Lower lobe of right lung (tissue), 2 donors: ENCODE measurements at regions not wholly inside any gene's neighbourhood (a gene's known extent, or its start where the extent isn't known, plus 50 kb on each side); places are given as distances from the start of the nearest gene placed in this dataset.
A peak's percentile ranks its signal among the peaks of the same experiment; 100 is the strongest.
"Not testable (repeated sequence)": the region's sequence is repeated elsewhere in the genome, so short reads cannot be mapped to it uniquely, and the experiment has no call there.

Experiments
- ATAC-seq, 2 donors: fragments of 200-7000 bp; cut with Tn5 transposase; one replicate each; pipeline ENCODE4 v1.9.1; 2020 to 2022; ENCODE audit warnings: mild to moderate bottlenecking in 2 of 2, moderate library complexity in 2 of 2
- DNase-seq: peaks from one replicate; pipeline ENCODE4 v3.0.0-alpha.2; 2020
- H3K27ac ChIP-seq: fragments of 200-600 bp; one replicate; pipeline ENCODE4 v1.8.0; 2022
- H3K27me3 ChIP-seq: fragments of 200-600 bp; one replicate; pipeline ENCODE4 v1.8.0; 2022; ENCODE audit warnings: low read depth
- H3K36me3 ChIP-seq: fragments of 200-600 bp; one replicate; pipeline ENCODE4 v1.8.0; 2022; ENCODE audit warnings: mild to moderate bottlenecking
- H3K4me1 ChIP-seq: fragments of 200-600 bp; one replicate; pipeline ENCODE4 v1.8.0; 2022
- H3K4me3 ChIP-seq: fragments of 200-600 bp; one replicate; pipeline ENCODE4 v1.8.0; 2022; ENCODE audit warnings: mild to moderate bottlenecking
- H3K9me3 ChIP-seq: fragments of 200-600 bp; one replicate; pipeline ENCODE4 v1.8.0; 2022
- CTCF ChIP-seq: fragments of 200-600 bp; IDR thresholded peaks from one replicate; pipeline ENCODE4 v1.8.0; 2022; ENCODE audit warnings: antibody characterized with exemption, mild to moderate bottlenecking
- intact Hi-C: fragments of 100-400 bp; cut with DNase I; formaldehyde crosslinking; loops from one replicate; pipeline ENCODE4 v1.11.0; 2022
- donor health status: DM: no; HTN: yes; CAD: no; lungs with severe emphysema.

DNA sequence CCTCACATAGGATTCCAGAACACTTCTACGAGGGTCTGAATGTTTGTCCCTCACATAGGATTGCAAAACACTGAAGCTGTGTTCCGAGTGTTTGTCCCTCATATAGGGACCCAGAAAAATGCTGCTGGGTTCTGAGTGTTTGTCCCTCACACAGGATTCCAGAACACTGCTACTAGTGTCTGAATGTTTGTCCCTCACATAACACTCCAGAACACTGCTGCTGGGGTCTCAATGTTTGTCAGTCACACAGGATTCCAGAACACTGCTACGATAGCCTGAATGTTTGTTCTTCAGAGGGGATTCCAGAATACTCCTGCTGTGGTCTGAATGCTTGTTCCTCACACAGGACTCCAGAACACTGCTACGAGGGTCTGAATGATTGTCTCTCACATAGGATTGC is 218.7 kb downstream of the FOXD4L6 start:
- Histone ChIP-seq H3K9me3 (peaks cover 100% of the 10 kb centered on the region), H3K36me3 (no peaks in the 10 kb centered on the region), H3K4me1 (no peaks in the 10 kb centered on the region), H3K4me3 (no peak overlapping the region), H3K27me3 (no peaks in the 10 kb centered on the region), H3K27ac (no peak overlapping the region)
- DNase-seq: no peak
- no peak for ATAC-seq
- intact Hi-C loops: no loop called here
- no peak for TF ChIP-seq CTCF

DNA sequence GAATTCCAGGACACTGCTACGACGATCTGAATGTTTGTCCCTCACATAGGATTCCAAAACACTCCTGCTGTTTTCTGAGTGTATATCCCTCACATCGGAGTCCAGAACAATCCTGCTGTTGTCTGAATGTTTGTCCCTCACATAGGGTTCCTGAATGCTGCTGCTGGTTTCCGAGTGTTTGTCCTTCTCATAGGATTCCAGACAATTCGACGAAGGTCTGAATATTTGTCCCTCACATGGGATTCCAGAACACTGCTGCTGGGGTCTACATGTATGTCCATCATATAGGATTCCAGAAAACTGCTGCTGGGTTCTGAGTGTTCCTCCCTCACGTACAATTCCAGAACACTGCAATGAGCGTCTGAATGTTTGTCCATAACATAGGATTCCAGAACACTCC is 219.4 kb downstream of the FOXD4L6 start:
- H3K27me3 ChIP-seq, H3K4me1 ChIP-seq, H3K4me3 ChIP-seq, intact Hi-C loops, DNase-seq, H3K36me3 ChIP-seq, H3K27ac ChIP-seq, ATAC-seq: not testable (repeated sequence)
- peaks cover 100% of the 10 kb centered on the region for H3K9me3 ChIP-seq

DNA sequence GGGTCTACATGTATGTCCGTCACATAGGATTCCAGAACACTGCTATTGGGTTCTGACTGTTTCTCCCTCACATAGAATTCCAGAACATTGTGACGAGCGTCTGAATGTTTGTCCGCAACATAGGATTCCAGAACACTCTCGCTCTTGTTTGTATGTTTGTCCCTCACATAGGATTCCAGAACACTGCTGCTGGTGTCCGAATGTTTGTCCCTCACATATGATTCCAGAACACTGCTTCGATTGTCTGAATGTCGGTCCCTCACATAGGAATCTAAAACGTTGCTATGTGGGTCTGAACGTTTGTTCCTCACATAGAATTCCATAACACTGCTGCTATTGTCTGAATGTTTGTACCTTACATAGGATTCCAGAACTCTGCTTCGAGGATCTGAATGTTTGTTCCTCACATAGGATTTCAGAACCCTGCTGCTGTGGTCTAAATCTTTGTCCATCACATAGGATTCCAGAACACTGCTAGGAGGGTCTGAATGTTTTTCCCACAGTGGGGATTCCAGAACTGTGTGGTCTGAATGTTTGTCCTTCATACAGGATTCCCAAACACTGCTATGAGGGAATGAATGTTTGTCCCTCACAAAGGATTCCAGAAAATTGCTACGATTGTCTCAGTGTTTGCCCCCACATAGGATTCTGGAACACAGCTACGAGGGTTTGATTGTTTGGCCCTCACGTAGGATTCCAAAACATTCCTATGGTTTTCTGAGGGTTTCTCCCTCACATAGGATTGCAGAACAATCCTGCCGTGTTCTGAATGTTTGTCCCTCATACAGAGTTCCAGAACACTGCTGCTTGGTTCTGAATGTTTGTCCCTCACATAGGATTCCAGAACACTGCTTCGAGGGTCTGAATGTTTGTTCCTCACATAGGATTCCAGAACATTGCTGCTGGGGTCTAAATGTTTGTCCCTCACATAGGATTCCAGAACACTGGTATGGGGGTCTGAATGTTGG is 220.5 kb downstream of the FOXD4L6 start:
- Histone ChIP-seq H3K4me3 (no peak overlapping the region), H3K9me3 (peaks cover 100% of the 10 kb centered on the region), H3K36me3 (no peaks in the 10 kb centered on the region), H3K4me1 (no peaks in the 10 kb centered on the region), H3K27me3 (no peaks in the 10 kb centered on the region), H3K27ac (no peak overlapping the region)
- DNase-seq (no peak), ATAC-seq (peak; percentile 5 to 9)
- TF ChIP-seq CTCF: no peak
- intact Hi-C loops: no loop called here

DNA sequence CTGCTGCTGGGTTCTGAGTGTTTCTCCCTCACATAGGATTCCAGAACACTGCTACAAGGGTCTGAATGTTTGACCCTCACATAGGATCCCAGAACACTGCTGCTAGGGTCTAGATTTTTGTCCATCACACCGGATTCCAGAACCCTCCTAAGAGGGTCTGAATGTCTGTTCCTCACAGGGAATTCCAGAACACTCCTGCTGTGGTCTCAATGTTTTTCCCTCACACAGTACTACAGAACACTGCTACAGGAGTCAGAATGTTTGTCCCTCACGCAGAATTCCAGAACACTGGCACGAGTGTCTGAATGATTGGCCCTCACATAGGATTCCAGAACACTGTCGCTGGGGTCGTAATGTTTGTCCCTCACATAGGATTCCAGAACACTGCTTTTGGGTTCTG is 221.6 kb downstream of the FOXD4L6 start:
- peak; percentile 37 to 61 for ATAC-seq
- intact Hi-C loops: not testable (repeated sequence)

GRCh38 chr9:40892315-40892714 is 236.2 kb downstream of the FOXD4L6 start:
- H3K27me3 ChIP-seq, H3K27ac ChIP-seq, intact Hi-C loops, ATAC-seq, H3K4me1 ChIP-seq, DNase-seq, H3K36me3 ChIP-seq, H3K4me3 ChIP-seq: not testable (repeated sequence)
- peaks cover 100% of the 10 kb centered on the region for H3K9me3 ChIP-seq

More for the DNA sequence above, 221.6 kb downstream of the FOXD4L6 start:
- H3K27ac ChIP-seq, H3K27me3 ChIP-seq, H3K4me3 ChIP-seq, H3K36me3 ChIP-seq, DNase-seq, H3K4me1 ChIP-seq: not testable (repeated sequence)
- H3K9me3 ChIP-seq: peaks cover 100% of the 10 kb centered on the region

DNA sequence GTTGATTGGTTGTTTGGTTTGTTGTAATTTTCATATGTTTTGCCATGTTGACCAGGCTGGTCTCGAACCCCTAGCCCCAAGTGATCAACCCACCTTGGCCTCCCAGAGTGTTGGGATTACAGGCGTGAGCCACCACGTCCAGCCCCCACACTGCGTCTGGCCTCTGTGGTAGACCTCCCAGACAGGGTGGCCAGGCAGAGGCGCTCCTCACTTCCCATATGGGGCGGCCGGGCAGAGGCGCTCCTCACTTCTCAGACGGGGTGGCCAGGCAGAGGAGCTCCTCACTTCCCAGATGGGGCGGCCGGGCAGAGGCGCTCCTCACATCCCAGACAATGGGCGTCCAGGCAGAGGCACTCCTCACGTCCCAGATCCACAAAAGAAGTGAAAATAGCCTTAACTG is 242.6 kb downstream of the FOXD4L6 start:
- H3K4me1 ChIP-seq, H3K36me3 ChIP-seq, ATAC-seq, intact Hi-C loops, H3K27me3 ChIP-seq, H3K27ac ChIP-seq, H3K4me3 ChIP-seq: not testable (repeated sequence)
- peak; percentile 32 for DNase-seq
- peaks cover 100% of the 10 kb centered on the region for H3K9me3 ChIP-seq

GRCh38 chr9:40884902-40885490 is 243.5 kb downstream of the FOXD4L6 start:
- DNase-seq: peak; percentile 44
- intact Hi-C loops: not testable (repeated sequence)

More at GRCh38 chr9:40884902-40885490, 243.5 kb downstream of the FOXD4L6 start:
- H3K27ac ChIP-seq, H3K36me3 ChIP-seq, H3K27me3 ChIP-seq, H3K4me1 ChIP-seq, H3K4me3 ChIP-seq: not testable (repeated sequence)
- peak; percentile 12 to 50 for ATAC-seq
- peaks cover 100% of the 10 kb centered on the region for H3K9me3 ChIP-seq
